ENCODE measurements at regions not wholly inside any gene's neighbourhood (a gene's known extent, or its start where the extent isn't known, plus 50 kb on each side); places are given as distances from the start of the nearest gene placed in this dataset.

- ATAC-seq: no peak
These were observed 220.1 kb upstream of the E2F8 start for GRCh38 chr11:19460718-19461405.

- ATAC-seq: peak; percentile 19
These were observed 218.5 kb upstream of the E2F8 start for GRCh38 chr11:19459240-19459639.

- no peak for ATAC-seq
These were observed 218.0 kb upstream of the E2F8 start for GRCh38 chr11:19458721-19459120.

GRCh38 chr11:19458231-19458630, 217.5 kb upstream of the E2F8 start:
- no peak for ATAC-seq

GRCh38 chr11:19455731-19456130, 215.0 kb upstream of the E2F8 start:
- no peak for ATAC-seq

GRCh38 chr11:19453651-19454257, 213.0 kb upstream of the E2F8 start:
- peak; percentile 93 for ATAC-seq

GRCh38 chr11:19451609-19452008, 210.9 kb upstream of the E2F8 start:
- ATAC-seq: no peak

- no peak for ATAC-seq
These were observed 209.5 kb upstream of the E2F8 start for GRCh38 chr11:19450282-19450681.

GRCh38 chr11:19448651-19449050, 207.9 kb upstream of the E2F8 start:
- ATAC-seq: no peak

- peak; percentile 48 for ATAC-seq
These were observed 206.4 kb upstream of the E2F8 start for GRCh38 chr11:19447150-19447566.

GRCh38 chr11:19445771-19446170, 205.0 kb upstream of the E2F8 start:
- ATAC-seq: no peak

GRCh38 chr11:19444231-19444630, 203.5 kb upstream of the E2F8 start:
- no peak for ATAC-seq

- no peak for ATAC-seq
These were observed 201.8 kb upstream of the E2F8 start for GRCh38 chr11:19442554-19442910.

GRCh38 chr11:19441752-19442553, 201.2 kb upstream of the E2F8 start:
- ATAC-seq: peak; percentile 91

- ATAC-seq: no peak
These were observed 200.5 kb upstream of the E2F8 start for GRCh38 chr11:19441288-19441687.

GRCh38 chr11:19437760-19438159, 197.0 kb upstream of the E2F8 start:
- peak; percentile 32 for ATAC-seq

- ATAC-seq: no peak
These were observed 196.2 kb upstream of the E2F8 start for GRCh38 chr11:19436932-19437331.

- no peak for ATAC-seq
These were observed 194.7 kb upstream of the E2F8 start for GRCh38 chr11:19435306-19435989.

GRCh38 chr11:19433791-19434190, 193.0 kb upstream of the E2F8 start:
- ATAC-seq: no peak

GRCh38 chr11:19433367-19433766, 192.6 kb upstream of the E2F8 start:
- ATAC-seq: no peak

- no peak for ATAC-seq
These were observed 191.8 kb upstream of the E2F8 start for GRCh38 chr11:19432370-19433061.

GRCh38 chr11:19430754-19431398, 190.1 kb upstream of the E2F8 start:
- no peak for ATAC-seq
